GM21576 (cell line): ENCODE measurements at regions not wholly inside any gene's neighbourhood (a gene's known extent, or its start where the extent isn't known, plus 50 kb on each side); places are given as distances from the start of the nearest gene placed in this dataset.
"Not testable (repeated sequence)": the region's sequence is repeated elsewhere in the genome, so short reads cannot be mapped to it uniquely, and the experiment has no call there.

Experiments used
- ATAC-seq: cut with Tn5 transposase; IDR thresholded peaks from one replicate; pipeline ENCODE4 v1.9.1; 2021; ENCODE audit warnings: mild to moderate bottlenecking, moderate library complexity; ENCODE audit not compliant: unreplicated experiment

DNA sequence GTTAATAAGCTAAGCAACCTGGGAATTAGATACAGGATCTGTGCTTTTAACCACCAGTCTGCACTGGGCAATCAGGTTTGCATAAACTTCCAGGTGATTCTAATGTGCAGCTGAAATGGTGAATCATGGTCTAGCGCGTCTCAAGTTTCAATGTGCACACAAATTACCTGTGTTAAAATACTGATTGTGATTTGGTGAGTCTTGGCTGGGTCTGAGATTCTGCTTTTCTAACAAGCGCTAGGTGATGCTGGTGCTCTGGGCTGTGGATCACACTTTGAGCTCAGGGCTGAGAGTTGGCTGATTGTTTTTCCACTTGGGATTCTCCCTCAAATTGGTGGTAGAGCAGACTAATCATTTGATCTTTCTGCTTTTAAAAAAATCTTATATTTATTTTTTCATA lies 124.8 kb downstream of the C12orf75 start:
- no peak for ATAC-seq

- ATAC-seq, result no peak
Measured at GRCh38 chr12:105457026-105457425, 126.5 kb downstream of the C12orf75 start.

- ATAC-seq, result no peak
Measured at GRCh38 chr12:105459760-105460330, 129.4 kb downstream of the C12orf75 start.

GRCh38 chr12:105461271-105461943 lies 130.9 kb downstream of the C12orf75 start:
- ATAC-seq, result no peak

DNA sequence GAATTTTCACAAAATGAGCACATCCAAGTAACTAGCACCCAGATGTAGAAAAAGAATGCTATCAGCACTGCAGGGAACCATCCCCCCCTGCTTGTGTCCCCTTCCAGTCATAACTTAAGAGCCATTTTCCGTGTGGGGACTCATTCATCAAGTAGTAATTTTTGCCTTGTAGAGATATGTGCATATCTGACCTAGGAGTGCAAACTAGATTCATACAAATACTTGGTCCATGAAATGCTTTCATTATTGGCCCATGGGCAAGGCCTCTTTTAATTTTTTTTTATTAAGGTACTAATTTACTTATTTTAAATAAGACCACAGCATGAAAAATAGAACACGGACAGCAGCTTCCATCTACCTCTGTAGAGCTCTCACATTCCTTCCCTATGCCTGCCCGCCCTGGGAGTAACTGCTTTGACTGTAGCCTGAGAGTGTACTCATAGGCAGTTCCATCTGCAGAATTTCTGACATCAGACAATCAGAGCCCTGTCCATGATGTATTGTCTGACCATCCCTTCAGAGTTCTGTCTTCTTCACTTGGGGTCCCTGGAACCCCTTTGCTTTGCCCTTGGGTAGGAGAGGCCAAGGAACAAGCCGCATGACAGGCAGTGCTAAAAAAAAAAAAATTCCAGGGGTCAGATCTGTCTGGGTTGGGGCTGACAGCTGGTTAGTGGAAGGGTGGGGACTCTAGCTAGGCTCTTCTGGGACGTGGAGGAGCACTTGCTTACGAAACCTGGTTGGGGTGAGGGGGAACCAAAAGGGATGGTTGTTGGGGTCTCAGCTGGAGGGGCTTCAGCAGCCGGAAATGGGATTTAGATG lies 131.7 kb downstream of the C12orf75 start:
- ATAC-seq, result no peak

- ATAC-seq, result no peak
Measured at GRCh38 chr12:105462831-105463230, 132.3 kb downstream of the C12orf75 start.

DNA sequence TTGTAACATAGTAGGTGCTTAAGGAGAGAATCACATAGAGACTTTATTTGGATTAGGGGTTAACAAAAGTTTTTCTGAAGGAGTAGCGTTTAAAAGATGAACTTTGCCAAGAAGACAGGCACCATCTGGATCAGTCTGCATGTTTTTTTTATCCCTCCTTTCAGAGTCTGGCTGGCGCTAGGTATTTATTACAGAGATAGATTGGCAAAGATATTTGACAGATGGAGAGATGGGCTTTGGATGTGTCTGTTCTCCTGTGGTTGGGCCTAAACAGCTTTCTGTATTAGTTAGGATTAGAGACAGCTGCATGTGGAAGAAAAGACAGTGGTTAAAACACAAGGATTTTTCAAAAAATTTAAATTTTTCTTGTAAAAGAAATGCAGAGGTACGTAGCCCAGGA lies 133.9 kb downstream of the C12orf75 start:
- no peak for ATAC-seq

- no peak for ATAC-seq
Measured at GRCh38 chr12:105466231-105466900, 135.9 kb downstream of the C12orf75 start.

DNA sequence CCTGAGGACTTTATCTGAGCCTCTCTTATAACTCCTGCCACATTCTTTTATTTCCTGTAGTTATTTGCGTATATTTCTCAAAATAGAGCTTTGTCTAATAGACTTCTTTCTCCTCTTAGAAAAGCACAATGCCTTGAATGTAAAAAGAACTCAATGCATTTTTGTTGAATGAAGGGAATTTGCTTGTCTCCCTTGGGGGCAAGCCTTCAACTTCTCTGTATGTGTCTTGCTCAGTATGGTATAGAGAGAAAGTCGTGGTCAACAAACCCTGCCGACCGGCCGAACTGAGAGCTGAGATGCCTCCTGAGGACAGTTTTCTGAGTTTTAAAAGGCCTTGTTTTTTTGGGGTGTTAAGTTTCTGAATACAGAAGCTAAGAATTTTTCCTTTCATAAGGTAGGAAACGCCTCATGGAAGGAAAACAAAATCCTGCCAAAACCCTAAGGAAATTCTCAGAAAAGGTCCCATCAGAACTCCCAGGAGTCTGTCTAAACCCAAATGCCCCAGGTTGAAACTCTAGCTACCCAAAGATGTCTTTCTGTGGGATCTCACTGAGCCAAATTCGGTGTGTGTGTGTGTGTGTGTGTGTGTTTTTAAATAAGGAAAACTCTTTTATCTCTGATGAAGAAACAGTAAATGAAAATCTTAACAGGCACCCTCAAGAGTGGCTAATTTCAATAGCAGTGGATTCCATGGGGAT lies 136.6 kb downstream of the C12orf75 start:
- no peak for ATAC-seq

DNA sequence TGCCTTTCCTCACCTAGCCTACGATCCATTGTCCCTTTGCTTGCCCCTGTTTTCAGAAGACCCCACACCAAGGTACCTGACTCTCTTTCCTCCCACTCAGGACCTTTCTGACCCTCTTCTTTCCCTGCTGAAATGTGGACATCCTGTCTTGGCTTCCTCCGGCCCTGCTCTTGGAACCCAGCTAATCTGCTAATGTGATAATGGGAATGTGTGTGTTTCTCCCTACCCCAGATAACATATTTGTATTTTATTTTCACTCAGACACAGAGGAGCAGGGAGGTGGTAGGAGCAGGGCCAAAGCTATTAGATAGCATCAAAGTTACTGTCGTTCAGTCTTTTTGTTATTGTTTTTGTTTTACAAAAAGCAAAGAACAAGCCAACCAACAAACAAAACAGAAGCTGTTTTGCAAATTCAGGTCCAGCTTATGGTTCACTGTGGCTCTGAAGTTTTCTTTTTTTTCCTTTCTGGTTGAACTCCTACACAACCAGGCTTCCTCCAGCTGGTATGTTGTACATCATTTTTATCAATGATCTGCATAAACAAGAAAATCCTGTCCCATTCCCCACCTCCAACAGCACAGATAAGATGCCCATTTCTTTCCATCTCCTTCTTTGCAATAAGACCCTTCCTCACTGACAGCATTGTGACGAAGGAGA lies 137.3 kb downstream of the C12orf75 start:
- ATAC-seq, result no peak

DNA sequence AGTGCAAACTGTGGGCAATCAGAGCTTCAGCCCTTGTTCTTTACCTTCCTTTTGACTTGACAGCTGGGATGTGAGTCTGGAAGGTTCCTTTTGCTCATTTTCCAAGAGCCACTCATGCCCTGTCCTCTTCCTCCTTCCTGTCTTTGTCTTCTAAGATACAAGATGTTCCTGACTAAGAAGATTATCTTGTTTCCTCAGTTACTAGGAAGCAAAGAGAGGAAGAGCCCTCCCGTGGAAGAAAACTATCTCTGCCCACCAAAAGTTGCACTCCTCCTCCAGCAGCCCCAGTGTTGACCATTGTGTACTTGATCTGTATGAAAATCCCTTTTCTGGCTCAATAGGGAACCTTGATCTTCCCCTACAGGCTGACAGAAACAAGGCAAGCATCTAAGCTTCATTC lies 138.0 kb downstream of the C12orf75 start:
- ATAC-seq, result no peak

DNA sequence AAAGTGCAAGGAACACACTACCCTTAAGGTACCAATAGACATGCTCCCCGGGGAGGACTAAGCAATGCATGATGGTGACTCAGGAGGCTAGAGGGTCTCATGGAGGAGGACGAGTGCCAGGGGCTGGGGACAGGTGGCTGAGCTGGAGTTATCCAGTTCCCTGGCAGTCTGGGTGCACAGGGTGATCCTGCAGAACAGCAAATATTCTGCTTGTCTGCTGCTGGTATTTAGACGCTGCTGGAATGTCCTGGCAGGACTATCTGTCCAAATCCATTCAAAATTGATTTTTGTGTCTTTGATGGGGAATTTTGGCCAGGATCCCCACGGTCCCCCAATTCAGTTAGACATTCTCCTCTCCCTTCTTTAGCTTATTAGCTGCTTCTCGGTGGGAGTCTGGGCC lies 138.7 kb downstream of the C12orf75 start:
- ATAC-seq, result no peak

DNA sequence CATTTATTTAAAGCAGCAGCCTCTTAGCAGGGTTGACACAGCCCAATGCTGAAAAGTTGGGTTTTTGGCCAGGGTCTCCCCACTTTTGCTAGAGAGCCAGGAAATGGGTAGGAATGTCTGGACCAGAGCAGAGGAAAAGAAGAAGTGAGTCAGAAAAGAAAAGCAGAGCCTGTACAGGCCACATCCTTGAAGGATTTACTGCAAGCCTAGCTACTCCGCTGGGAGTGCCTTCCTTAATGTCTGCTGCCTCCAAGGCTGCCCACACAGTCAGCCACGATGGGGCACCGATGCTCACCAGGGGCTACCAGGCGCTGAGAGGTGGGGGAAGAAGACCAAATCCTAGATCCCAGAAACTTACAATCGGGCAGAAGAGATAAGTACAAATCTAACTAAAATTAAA lies 139.2 kb downstream of the C12orf75 start:
- no peak for ATAC-seq

DNA sequence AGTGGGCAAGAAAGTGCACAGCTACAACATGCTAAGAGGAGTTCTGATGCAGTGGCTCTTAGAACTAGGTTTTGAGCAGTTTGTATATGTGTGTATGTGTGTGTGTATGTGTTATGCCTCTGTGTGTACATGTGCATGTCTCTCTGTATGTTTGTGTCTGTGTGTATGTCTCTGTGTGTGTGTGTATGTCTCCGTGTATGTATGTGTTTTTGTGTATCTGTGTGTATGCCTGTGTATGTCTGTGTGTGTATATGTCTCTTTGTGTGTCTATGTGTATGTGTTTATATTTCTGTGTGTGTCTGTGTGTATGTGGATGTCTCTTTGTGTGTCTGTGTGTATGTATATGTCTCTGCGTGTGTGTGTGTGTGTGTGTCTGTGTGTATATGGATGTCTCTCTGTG lies 139.6 kb downstream of the C12orf75 start:
- ATAC-seq, result no peak

- no peak for ATAC-seq
Measured at GRCh38 chr12:105470601-105471000, 140.1 kb downstream of the C12orf75 start.

DNA sequence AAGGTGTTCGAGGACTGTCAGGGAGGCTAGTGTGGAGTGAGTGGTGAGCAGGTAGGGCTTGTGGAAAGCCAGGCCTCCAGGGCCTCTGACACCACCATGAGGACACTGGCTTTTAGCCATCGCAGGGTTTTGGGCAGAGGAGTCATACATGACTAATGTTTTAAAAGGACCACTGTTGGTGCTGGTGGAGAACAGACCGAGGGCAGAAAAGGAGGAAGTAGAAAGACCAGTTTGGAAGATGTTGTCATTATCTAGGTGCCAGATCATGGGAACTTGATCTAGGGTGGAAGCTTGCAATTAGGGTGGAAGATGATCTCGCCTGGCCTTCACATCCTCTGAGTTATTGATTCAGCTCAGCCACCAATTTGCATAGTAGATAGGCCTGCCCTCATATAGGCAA lies 144.2 kb downstream of the C12orf75 start:
- ATAC-seq, result no peak

- ATAC-seq, result peak; percentile 58
Measured at GRCh38 chr12:105476616-105477015, 146.1 kb downstream of the C12orf75 start.

- ATAC-seq, result no peak
Measured at GRCh38 chr12:105477873-105478272, 147.4 kb downstream of the C12orf75 start.

- ATAC-seq, result not testable (repeated sequence)
Measured at GRCh38 chr12:105478788-105479187, 148.3 kb downstream of the C12orf75 start.

DNA sequence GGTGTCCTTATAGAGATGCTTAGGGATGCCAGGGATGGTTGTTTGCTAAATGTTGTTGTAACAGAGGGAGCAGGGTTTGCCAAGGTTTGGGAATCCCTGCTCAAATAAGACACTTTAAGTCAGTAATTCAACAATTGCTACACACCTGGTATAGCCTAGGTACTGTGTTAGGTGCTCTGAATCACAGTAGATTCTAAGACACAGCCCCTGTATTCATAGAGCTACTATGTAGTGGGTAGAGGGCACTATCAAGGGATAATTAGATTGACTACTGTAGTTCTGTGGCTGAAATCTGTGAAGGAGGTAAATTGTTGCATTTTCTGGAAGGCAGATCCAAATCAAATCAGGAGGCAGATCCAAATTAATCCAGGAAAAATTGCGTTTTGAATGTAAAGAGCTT lies 149.2 kb downstream of the C12orf75 start:
- ATAC-seq, result no peak
